Heart left ventricle (tissue), 16 donors: ENCODE measurements at regions not wholly inside any gene's neighbourhood (a gene's known extent, or its start where the extent isn't known, plus 50 kb on each side); places are given as distances from the start of the nearest gene placed in this dataset.

Experiments
- ATAC-seq, 4 donors: fragments of 200-7000 bp; cut with Tn5 transposase; one replicate each; pipeline ENCODE4 v1.9.1; 2020 to 2022; ENCODE audit warnings: moderate library complexity in 4 of 4, mild to moderate bottlenecking in 3 of 4, moderate number of reproducible peaks in 1 of 4
- DNase-seq, 5 donors: peaks; one replicate each; pipeline ENCODE4 v3.0.0-alpha.2; 2020
- H3K27ac ChIP-seq, 12 donors: fragments of 200-600 bp; sonication (generic) in 4 of 12; one replicate each; pipeline versions ENCODE4 v1.5.0 to v1.8.0; 2016 to 2022; ENCODE audit warnings: mild to moderate bottlenecking in 2 of 12
- H3K27me3 ChIP-seq, 9 donors: fragments of 200-600 bp; sonication (generic) in 2 of 9; one replicate each; pipeline versions ENCODE4 v1.5.1 to v1.8.0; 2016 to 2022; ENCODE audit warnings: mild to moderate bottlenecking in 3 of 9
- H3K36me3 ChIP-seq, 9 donors: fragments of 200-600 bp; sonication (generic) in 2 of 9; one replicate each; pipeline versions ENCODE4 v1.5.0 to v1.8.0; 2018 to 2022; ENCODE audit warnings: mild to moderate bottlenecking in 2 of 9
- H3K4me1 ChIP-seq, 12 donors: fragments of 200-600 bp; sonication (generic) in 4 of 12; one replicate each; pipeline versions ENCODE4 v1.5.0 to v1.8.0; 2016 to 2022; ENCODE audit warnings: mild to moderate bottlenecking in 3 of 12
- H3K4me3 ChIP-seq, 12 donors: fragments of 200-600 bp; sonication (generic) in 4 of 12; one replicate each; pipeline versions ENCODE4 v1.5.0 to v1.8.0; 2017 to 2022; ENCODE audit warnings: mild to moderate bottlenecking in 9 of 12, moderate library complexity in 4 of 12
- H3K9me3 ChIP-seq, 12 donors: fragments of 200-600 bp; sonication (generic) in 4 of 12; one replicate each; pipeline versions ENCODE4 v1.5.0 to v1.8.0; 2016 to 2022; ENCODE audit warnings: mild to moderate bottlenecking in 1 of 12
- POLR2A ChIP-seq, 2 donors: fragments of 450-650 bp; IDR thresholded peaks; one replicate each; pipeline ENCODE4 v1.6.1; 2017; ENCODE audit warnings: antibody characterized with exemption in 2 of 2, mild to moderate bottlenecking in 2 of 2, moderate library complexity in 2 of 2
- WGBS, 4 donors: extraction: QIAGEN DNeasy Blood & Tissue Kit in 2 of 4; methylation state at CpG; one replicate each; pipeline versions ENCODE4 v1.1.5 to v1.1.7; 2013 to 2018; 5-methylcytosine and 5-hydroxymethylcytosine counted together
- intact Hi-C, 10 donors: fragments of 100-400 bp; cut with DNase I; formaldehyde crosslinking; loops; one replicate each; pipeline versions ENCODE4 v1.11.1 to v1.14.2; 2022
- TF ChIP-seq, protein P1 (sequence below), 12 donors: fragments of 200-600 bp; sonication (generic) in 4 of 12; IDR thresholded peaks; one replicate each; pipeline versions ENCODE4 v1.5.0 to v1.8.0; 2018 to 2022; ENCODE audit warnings: antibody characterized with exemption in 12 of 12, mild to moderate bottlenecking in 5 of 12
- donor health status: ischemic (EF 13 %, LVEDD 7.1; RV severe dilation, severe dysfunction).
- donor health status: healthy with polysubstance abuse.
- donor health status: DM: no; HTN: yes; CAD: no.
- donor health status: DM: no; HTN: no; CAD: no.
- donor health status: ischemic (EF 25% LVEDD 6.9; RV normal size, moderate dysfunction).
- donor health status: ischemic (EF 25% LVEDD 5.7; RV mildly dilated, moderate dysfunction).
- donor health status: healthy.
- donor health status: DM: yes; HTN: yes; CAD: no.
- donor health status: ischemic (EF 35%, LVEDD 5.7; RV mildly dilated, moderate dysfunction).
- donor health status: nonischemic (EF 11% LVEDD 7.7; RV severe dilation, severe dysfunction).
- donor health status: DM: yes; HTN: yes; CAD: no.
- donor health status: PGD.
- donor health status: ischemic (EF 29% LVEDD 5.4; RV normal size, mild dysfunction).
- donor health status: nonischemic (EF 23%, LVEDD 6.1; RV moderate dilation, normal function).

DNA sequence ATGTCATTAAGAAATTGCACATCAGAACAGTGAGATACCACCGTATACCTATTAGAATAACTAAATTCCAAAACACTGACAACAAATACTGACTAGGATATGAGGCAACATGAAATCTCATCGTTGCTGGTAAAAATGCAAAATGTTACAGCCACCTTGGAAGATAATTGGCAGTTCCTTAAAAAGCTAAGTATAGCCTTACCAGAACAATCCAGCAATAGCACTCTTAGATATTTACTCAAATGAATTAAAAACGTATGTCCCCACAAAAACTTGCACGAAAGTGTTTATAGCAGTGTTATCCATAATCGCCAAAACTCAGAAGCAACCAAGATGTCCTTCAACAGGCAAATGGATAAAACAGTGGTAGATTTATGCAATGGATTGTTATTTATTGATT lies 241.7 kb downstream of the EPHA4 start:
- Histone ChIP-seq H3K4me1 (no peaks in the 10 kb centered on the region), H3K36me3 (no peaks in the 10 kb centered on the region), H3K4me3 (no peak overlapping the region), H3K27ac (no peak overlapping the region), H3K27me3 (no peaks in the 10 kb centered on the region), H3K9me3 (peaks cover 0 to 4% (median 0%) of the 10 kb centered on the region in 12 donors)
- WGBS, 4 donors, result 74 to 92% (median 82%) methylated on average over 5 of the region's 5 CpGs
- DNase-seq (no peak), ATAC-seq (no peak)
- intact Hi-C loops, result loop anchor here in 1 of 10 donors (5.0 kb wide), 1 partner anchor 1503 kb away; no protein-coding TSS in a partner anchor
- TF ChIP-seq, protein P1, sequence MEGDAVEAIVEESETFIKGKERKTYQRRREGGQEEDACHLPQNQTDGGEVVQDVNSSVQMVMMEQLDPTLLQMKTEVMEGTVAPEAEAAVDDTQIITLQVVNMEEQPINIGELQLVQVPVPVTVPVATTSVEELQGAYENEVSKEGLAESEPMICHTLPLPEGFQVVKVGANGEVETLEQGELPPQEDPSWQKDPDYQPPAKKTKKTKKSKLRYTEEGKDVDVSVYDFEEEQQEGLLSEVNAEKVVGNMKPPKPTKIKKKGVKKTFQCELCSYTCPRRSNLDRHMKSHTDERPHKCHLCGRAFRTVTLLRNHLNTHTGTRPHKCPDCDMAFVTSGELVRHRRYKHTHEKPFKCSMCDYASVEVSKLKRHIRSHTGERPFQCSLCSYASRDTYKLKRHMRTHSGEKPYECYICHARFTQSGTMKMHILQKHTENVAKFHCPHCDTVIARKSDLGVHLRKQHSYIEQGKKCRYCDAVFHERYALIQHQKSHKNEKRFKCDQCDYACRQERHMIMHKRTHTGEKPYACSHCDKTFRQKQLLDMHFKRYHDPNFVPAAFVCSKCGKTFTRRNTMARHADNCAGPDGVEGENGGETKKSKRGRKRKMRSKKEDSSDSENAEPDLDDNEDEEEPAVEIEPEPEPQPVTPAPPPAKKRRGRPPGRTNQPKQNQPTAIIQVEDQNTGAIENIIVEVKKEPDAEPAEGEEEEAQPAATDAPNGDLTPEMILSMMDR (IDR thresholded peaks at IDR 0.05), result no peak
- no peak for TF ChIP-seq POLR2A (IDR thresholded peaks at IDR 0.05)

DNA sequence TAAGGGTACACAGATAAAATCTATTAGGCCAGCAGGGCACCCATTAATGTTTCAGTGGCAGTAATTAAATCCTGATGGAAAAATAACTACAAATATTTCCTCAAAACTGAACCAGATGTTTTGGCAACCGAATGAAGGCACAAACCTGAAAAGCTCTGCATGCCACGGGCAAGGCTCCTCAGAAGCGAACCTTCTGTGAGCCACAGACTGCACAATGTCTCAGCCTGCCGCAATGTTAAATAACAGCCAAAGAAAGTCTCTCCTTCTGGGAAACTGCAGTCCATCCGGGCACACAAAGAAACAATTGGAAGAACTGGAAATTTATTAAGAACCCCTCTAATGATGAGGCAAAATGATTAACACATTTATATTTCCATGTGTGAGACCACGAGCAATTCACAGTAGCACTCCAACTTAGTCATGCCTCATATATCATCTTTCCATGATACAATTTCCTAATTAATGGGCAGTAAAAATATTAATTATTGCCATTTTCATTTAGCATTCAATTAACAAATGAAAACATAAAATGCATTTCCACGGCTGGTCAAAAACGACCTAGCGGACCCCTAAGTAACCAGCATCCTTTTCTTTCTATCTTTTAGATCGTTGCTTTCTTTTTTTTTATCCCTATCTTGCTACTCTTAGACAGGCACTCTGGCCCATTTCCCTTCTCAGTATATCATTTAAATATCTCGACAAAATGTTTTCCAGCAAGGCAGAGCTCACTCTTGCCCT lies 237.5 kb downstream of the EPHA4 start:
- no peak for DNase-seq
- Histone ChIP-seq H3K36me3 (no peaks in the 10 kb centered on the region), H3K9me3 (peaks cover 0 to 4% (median 0%) of the 10 kb centered on the region in 12 donors), H3K4me3 (no peak overlapping the region), H3K4me1 (no peaks in the 10 kb centered on the region), H3K27me3 (no peaks in the 10 kb centered on the region), H3K27ac (no peak overlapping the region)
- 77 to 88% (median 81%) methylated on average over 11 of the region's 11 CpGs for WGBS, 4 donors
- TF ChIP-seq, protein P1 (IDR thresholded peaks at IDR 0.05), result no peak
- no peak for TF ChIP-seq POLR2A (IDR thresholded peaks at IDR 0.05)
- intact Hi-C loops, result loop anchor here in 1 of 10 donors (5.0 kb wide), 1 partner anchor 1507 kb away; no protein-coding TSS in a partner anchor
- no peak for ATAC-seq

DNA sequence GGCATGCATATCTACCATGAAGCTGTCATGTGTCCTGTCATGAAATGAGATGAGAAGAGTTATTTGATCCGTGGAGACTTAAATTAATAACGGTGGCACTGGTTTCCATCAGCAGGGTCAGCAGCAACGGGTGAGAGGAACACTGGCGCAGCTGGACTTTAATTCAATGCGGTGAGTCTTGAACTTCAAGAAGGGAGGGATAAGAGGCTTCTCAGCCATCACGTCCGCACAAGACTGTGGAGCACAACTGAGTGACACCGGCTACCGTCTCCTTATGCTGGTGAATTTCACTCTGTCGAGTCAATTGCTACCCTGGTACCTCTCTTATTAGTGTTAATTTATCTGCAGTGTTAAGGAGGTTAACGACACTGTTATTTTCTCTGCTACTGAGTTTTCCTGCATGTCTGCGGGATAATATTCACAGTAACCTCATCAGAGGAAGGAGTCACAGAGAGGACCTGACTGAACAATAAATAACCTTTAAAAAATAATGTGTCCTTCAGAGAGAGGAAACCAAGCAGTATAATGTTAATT lies 236.8 kb downstream of the EPHA4 start:
- no peak for DNase-seq
- intact Hi-C loops, result no loop called here
- Histone ChIP-seq H3K4me1 (no peaks in the 10 kb centered on the region), H3K27me3 (no peaks in the 10 kb centered on the region), H3K27ac (no peak overlapping the region), H3K9me3 (peaks cover 0 to 4% (median 0%) of the 10 kb centered on the region in 12 donors), H3K36me3 (no peaks in the 10 kb centered on the region), H3K4me3 (no peak overlapping the region)
- ATAC-seq, result no peak
- TF ChIP-seq, protein P1 (IDR thresholded peaks at IDR 0.05), result no peak
- TF ChIP-seq POLR2A (IDR thresholded peaks at IDR 0.05), result no peak
- WGBS, 4 donors, result 62 to 77% (median 65%) methylated on average over 12 of the region's 12 CpGs

DNA sequence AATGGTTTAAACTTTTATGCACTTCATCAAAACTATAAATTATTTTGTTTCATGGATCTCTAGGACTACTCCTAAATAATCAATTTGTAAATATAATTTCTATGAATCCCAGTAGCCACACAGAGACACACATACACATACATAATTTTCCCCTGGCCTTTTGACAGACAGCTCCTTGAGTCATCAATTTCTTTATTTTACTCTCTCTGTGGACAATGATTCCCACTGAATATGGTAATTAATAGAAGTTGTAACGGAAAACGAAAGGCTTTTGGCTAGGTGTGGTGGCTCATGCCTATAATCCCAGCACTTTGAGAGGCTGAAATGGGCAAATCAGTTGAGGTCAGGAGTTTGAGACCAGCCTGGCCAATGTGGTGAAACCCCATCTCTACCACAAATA lies 235.1 kb downstream of the EPHA4 start:
- ATAC-seq (no peak), DNase-seq (no peak)
- 94 to 100% (median 95%) methylated on average over 2 of the region's 2 CpGs for WGBS, 4 donors
- Histone ChIP-seq H3K4me3 (no peak overlapping the region), H3K27ac (no peak overlapping the region), H3K4me1 (no peaks in the 10 kb centered on the region), H3K36me3 (no peaks in the 10 kb centered on the region), H3K27me3 (no peaks in the 10 kb centered on the region), H3K9me3 (peaks cover 0 to 2% (median 0%) of the 10 kb centered on the region in 12 donors)
- TF ChIP-seq, protein P1 (IDR thresholded peaks at IDR 0.05), result no peak
- TF ChIP-seq POLR2A (IDR thresholded peaks at IDR 0.05), result no peak
- intact Hi-C loops, result no loop called here
